NT2/D1 (cell line): ENCODE measurements at regions not wholly inside any gene's neighbourhood (a gene's known extent, or its start where the extent isn't known, plus 50 kb on each side); places are given as distances from the start of the nearest gene placed in this dataset.
A peak's percentile ranks its signal among the peaks of the same experiment; 100 is the strongest.

Experiments
- DNase-seq: peaks from one replicate; pipeline ENCODE4 v3.0.0-alpha.2; 2011; ENCODE audit warnings: low read depth, low spot score
- H3K27me3 ChIP-seq: 2 replicates; pipeline ENCODE4 v1.6.0; 2011; ENCODE audit warnings: mild to moderate bottlenecking; ENCODE audit not compliant: insufficient read length, insufficient read depth
- H3K36me3 ChIP-seq: 2 replicates; pipeline ENCODE4 v1.6.1; 2011; ENCODE audit warnings: mild to moderate bottlenecking, low read length, mixed read lengths; ENCODE audit not compliant: insufficient read depth, insufficient read length
- H3K4me1 ChIP-seq: 2 replicates; pipeline ENCODE4 v1.5.1; 2011; ENCODE audit not compliant: insufficient read depth, insufficient read length
- H3K4me3 ChIP-seq: 2 replicates; pipeline ENCODE4 v1.5.1; 2011; ENCODE audit warnings: low read depth; ENCODE audit not compliant: insufficient read length
- H3K9ac ChIP-seq: 2 replicates; pipeline ENCODE4 v1.6.0; 2011; ENCODE audit warnings: low read depth; ENCODE audit not compliant: insufficient read length
- H3K9me3 ChIP-seq: 2 replicates; pipeline ENCODE4 v1.5.1; 2011; ENCODE audit warnings: mild to moderate bottlenecking, low read length; ENCODE audit not compliant: insufficient read depth
- SUZ12 ChIP-seq: IDR thresholded peaks from 2 replicates; pipeline ENCODE4 v1.6.1; 2011; ENCODE audit not compliant: insufficient read length, insufficient read depth; ENCODE audit errors: extremely low read depth
- YY1 ChIP-seq: IDR thresholded peaks from 2 replicates; pipeline ENCODE4 v1.6.1; 2011; ENCODE audit not compliant: insufficient read length, insufficient read depth
- ZNF274 ChIP-seq: IDR thresholded peaks from 2 replicates; pipeline ENCODE4 v1.6.1; 2011; ENCODE audit warnings: mild to moderate bottlenecking, low read depth, low read length

DNA sequence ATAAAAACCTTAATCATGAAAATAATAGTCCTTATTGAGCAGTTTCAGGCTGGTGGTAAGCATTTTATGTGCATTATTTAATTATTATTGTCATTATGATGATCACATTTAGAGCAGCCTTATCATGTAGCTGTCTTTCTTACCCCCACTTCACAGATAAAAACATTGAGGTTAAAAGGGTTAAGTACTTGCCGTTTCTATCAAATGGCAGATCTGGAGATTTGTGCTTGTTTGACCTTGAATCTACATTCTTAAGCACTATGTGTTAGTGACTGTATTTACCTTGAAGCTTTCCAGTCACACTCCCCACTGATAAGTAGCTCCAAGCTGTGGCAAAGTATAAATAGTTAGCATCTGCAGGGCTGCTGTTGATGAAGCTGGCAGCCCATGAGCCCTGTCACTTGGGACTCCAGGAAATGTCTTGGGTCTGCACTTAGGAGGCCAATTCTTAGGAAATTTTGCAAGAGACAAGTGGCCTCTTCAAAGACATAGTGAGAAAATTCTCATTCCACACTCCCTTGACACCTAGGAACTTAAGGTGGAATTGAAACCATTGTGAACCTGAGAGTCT lies 116.8 kb upstream of the AGR3 start:
- Histone ChIP-seq H3K4me3 (no peak overlapping the region), H3K9me3 (no peaks in the 10 kb centered on the region), H3K4me1 (no peaks in the 10 kb centered on the region), H3K36me3 (no peaks in the 10 kb centered on the region), H3K9ac (no peak overlapping the region), H3K27me3 (no peaks in the 10 kb centered on the region)
- DNase-seq: no peak
- TF ChIP-seq SUZ12 (no peak), ZNF274 (no peak), YY1 (no peak)

GRCh38 chr7:16999541-17000267 lies 117.9 kb upstream of the AGR3 start:
- Histone ChIP-seq H3K9ac (no peak overlapping the region), H3K36me3 (no peaks in the 10 kb centered on the region), H3K4me1 (no peaks in the 10 kb centered on the region), H3K27me3 (no peaks in the 10 kb centered on the region), H3K9me3 (no peaks in the 10 kb centered on the region), H3K4me3 (no peak overlapping the region)
- TF ChIP-seq SUZ12: no peak
- TF ChIP-seq ZNF274: no peak
- TF ChIP-seq YY1: no peak
- no peak for DNase-seq

DNA sequence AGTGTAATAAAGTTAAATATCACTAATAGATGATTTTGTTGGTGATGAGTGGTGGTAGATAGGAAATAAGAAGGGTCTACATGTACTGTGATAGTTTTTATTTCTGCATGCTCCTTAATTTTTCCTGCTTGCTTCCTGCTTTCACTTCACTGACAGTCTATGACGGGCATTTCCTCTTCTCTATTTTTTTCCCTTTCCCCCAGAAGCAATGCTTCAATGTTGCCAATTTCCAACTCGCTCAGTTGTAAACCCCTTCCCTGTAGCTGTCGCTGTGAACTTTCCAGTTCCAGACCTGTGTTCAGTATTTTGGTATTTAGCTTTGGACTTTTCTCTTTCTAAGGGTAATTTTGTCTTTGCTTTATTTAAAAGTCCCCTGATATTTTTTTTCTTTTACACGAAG lies 123.5 kb upstream of the AGR3 start:
- no peaks in the 10 kb centered on the region for H3K36me3 ChIP-seq
- no peaks in the 10 kb centered on the region for H3K9me3 ChIP-seq
- no peaks in the 10 kb centered on the region for H3K4me1 ChIP-seq
- no peak overlapping the region for H3K4me3 ChIP-seq
- no peak for DNase-seq
- TF ChIP-seq ZNF274 (no peak), YY1 (no peak), SUZ12 (no peak)
- no peak overlapping the region for H3K9ac ChIP-seq
- H3K27me3 ChIP-seq: no peaks in the 10 kb centered on the region

GRCh38 chr7:17007841-17008240 lies 126.1 kb upstream of the AGR3 start:
- Histone ChIP-seq H3K4me3 (no peak overlapping the region), H3K36me3 (no peaks in the 10 kb centered on the region), H3K9ac (no peak overlapping the region), H3K4me1 (no peaks in the 10 kb centered on the region), H3K27me3 (no peaks in the 10 kb centered on the region), H3K9me3 (no peaks in the 10 kb centered on the region)
- TF ChIP-seq SUZ12 (no peak), YY1 (no peak), ZNF274 (no peak)
- no peak for DNase-seq

DNA sequence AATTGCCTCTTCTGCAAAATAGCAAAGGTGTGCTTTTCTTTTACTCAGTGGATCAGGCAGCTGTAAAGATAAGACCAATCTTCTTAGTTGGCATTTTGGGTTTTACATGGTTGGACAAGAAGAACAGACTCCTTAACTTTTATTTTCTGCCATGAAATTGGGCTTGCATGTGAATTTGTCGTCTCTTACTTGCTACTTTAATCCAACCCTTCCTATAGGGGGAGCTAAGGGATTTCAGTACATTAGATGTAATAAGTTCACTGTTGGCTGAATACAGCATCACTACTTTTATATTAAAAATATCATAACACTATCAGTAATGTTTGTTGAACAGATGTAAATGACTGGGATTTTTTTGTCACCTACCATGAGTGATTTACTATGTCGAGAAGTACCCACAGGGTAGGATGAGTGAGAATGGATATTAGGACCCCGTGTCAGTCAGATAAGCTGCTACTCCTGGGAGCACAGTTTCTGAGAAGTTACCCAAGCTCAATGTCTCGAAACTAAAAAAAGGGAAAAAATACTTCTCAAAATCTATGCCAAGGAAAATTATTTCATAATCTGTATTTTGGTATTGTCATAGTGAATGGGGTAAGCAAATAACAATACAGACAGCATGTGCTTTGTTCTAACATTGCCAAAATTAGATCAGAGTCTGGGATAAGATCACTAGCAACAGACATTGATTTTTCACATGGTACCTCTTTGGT lies 127.4 kb upstream of the AGR3 start:
- peak; percentile 18 for DNase-seq
- Histone ChIP-seq H3K36me3 (no peaks in the 10 kb centered on the region), H3K4me3 (no peak overlapping the region), H3K4me1 (no peaks in the 10 kb centered on the region), H3K9me3 (no peaks in the 10 kb centered on the region), H3K27me3 (no peaks in the 10 kb centered on the region), H3K9ac (no peak overlapping the region)
- TF ChIP-seq SUZ12 (no peak), YY1 (no peak), ZNF274 (no peak)

DNA sequence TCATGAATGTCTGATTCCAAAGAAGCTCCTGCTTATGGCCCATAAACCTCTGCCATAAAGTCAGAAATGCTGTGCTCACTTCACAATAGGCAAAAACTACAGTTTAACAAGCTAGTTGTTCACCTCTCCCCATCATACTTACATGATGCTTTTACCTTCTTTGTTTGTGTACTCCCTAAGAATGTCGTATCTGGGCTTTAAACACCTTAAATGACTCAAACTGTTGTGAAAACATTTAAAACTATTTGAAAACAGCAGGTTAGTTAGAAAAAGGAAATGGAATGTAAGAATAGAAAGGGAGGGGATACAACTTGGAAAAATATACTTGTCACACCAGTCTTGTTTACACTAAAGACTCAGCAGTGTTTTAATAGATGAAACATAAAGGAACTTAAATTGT lies 128.2 kb upstream of the AGR3 start:
- TF ChIP-seq YY1 (no peak), ZNF274 (no peak), SUZ12 (no peak)
- no peaks in the 10 kb centered on the region for H3K4me1 ChIP-seq
- DNase-seq: no peak
- no peak overlapping the region for H3K9ac ChIP-seq
- H3K4me3 ChIP-seq: no peak overlapping the region
- no peaks in the 10 kb centered on the region for H3K27me3 ChIP-seq
- no peaks in the 10 kb centered on the region for H3K9me3 ChIP-seq
- no peaks in the 10 kb centered on the region for H3K36me3 ChIP-seq

- no peaks in the 10 kb centered on the region for H3K36me3 ChIP-seq
- no peaks in the 10 kb centered on the region for H3K9me3 ChIP-seq
- no peaks in the 10 kb centered on the region for H3K4me1 ChIP-seq
- H3K27me3 ChIP-seq: no peaks in the 10 kb centered on the region
- DNase-seq: no peak
- H3K4me3 ChIP-seq: no peak overlapping the region
- H3K9ac ChIP-seq: no peak overlapping the region
- TF ChIP-seq SUZ12 (no peak), YY1 (no peak), ZNF274 (no peak)
These were observed 129.0 kb upstream of the AGR3 start for GRCh38 chr7:17010637-17011300.
